PC-3 (cell line): ENCODE measurements at regions not wholly inside any gene's neighbourhood (a gene's known extent, or its start where the extent isn't known, plus 50 kb on each side); places are given as distances from the start of the nearest gene placed in this dataset.
A peak's percentile ranks its signal among the peaks of the same experiment; 100 is the strongest.

Experiments used
- ATAC-seq: fragments of 200-7000 bp; cut with Tn5 transposase; 2 replicates; pipeline ENCODE4 v1.9.1; 2020; ENCODE audit warnings: mild to moderate bottlenecking, moderate library complexity
- BruUV-seq: library from RNA; stranded (reverse); fragments of 400-500 nt; replicated peaks from 2 replicates; lab custom pipeline; 2021; lab: Mats Ljungman, UMichigan
- CTCF ChIA-PET: fragments of 300-600 bp; sonication (Branson Sonifier 250); formaldehyde crosslinking; loops from one replicate; lab custom pipeline; 2022; ENCODE audit warnings: antibody characterized with exemption; lab: Charles Lee
- POLR2A ChIA-PET: fragments of 300-600 bp; sonication (Branson Sonifier 250); formaldehyde crosslinking; loops from one replicate; lab custom pipeline; 2022; ENCODE audit warnings: antibody characterized with exemption; ENCODE audit not compliant: unreplicated experiment; lab: Charles Lee
- DNase-seq: peaks from one replicate; pipeline ENCODE4 v3.0.0-alpha.2; 2015
- H2AFZ ChIP-seq: fragments of 300-600 bp; sonication (generic); 2 replicates; pipeline ENCODE4 v1.6.0; 2016; ENCODE audit warnings: antibody characterized with exemption, low read length
- H3F3A ChIP-seq: fragments of 300-600 bp; sonication (generic); one replicate; pipeline ENCODE4 v1.6.0; 2017; ENCODE audit warnings: antibody characterized with exemption, low read length, control low read depth, mild to moderate bottlenecking; ENCODE audit not compliant: unreplicated experiment
- H3K27ac ChIP-seq: fragments of 300-600 bp; sonication (generic); 2 replicates; pipeline ENCODE4 v1.5.1; 2016; ENCODE audit warnings: mild to moderate bottlenecking, low read length
- H3K27me3 ChIP-seq: fragments of 300-600 bp; sonication (generic); 2 replicates; pipeline ENCODE4 v1.6.1; 2016; ENCODE audit warnings: low read length, mixed read lengths
- H3K36me3 ChIP-seq: fragments of 300-600 bp; sonication (generic); 2 replicates; pipeline ENCODE4 v1.6.1; 2016; ENCODE audit warnings: low read depth, mixed run types, low read length, mixed read lengths
- H3K4me1 ChIP-seq: fragments of 300-600 bp; sonication (generic); 2 replicates; pipeline ENCODE4 v1.5.1; 2016; ENCODE audit warnings: low read length; ENCODE audit not compliant: insufficient read depth
- H3K4me2 ChIP-seq: fragments of 300-600 bp; sonication (generic); 2 replicates; pipeline ENCODE4 v1.6.0; 2016; ENCODE audit warnings: low read length
- H3K4me3 ChIP-seq: fragments of 300-600 bp; sonication (generic); 2 replicates; pipeline ENCODE4 v1.5.1; 2016; ENCODE audit warnings: mild to moderate bottlenecking, low read length, mixed read lengths
- H3K79me2 ChIP-seq: fragments of 300-600 bp; sonication (generic); 2 replicates; pipeline ENCODE4 v1.6.1; 2017; ENCODE audit warnings: low read length, mixed read lengths
- H3K9ac ChIP-seq: fragments of 300-600 bp; sonication (generic); 2 replicates; pipeline ENCODE4 v1.6.0; 2016; ENCODE audit warnings: mild to moderate bottlenecking, low read length
- H3K9me2 ChIP-seq: fragments of 300-600 bp; sonication (generic); replicated peaks from 2 replicates; pipeline ENCODE4 v1.6.1; 2016; ENCODE audit warnings: mixed run types, low read length, mixed read lengths
- H3K9me3 ChIP-seq: fragments of 300-600 bp; sonication (generic); 2 replicates; pipeline ENCODE4 v1.6.1; 2016; ENCODE audit warnings: low read length, mixed read lengths
- H4K20me1 ChIP-seq: fragments of 300-600 bp; sonication (generic); 2 replicates; pipeline ENCODE4 v1.6.1; 2016; ENCODE audit warnings: low read length, mixed read lengths
- CTCF ChIP-seq: fragments of 300-600 bp; sonication (generic); conservative IDR thresholded peaks from 2 replicates; pipeline ENCODE4 v1.5.1; 2017; ENCODE audit warnings: antibody characterized with exemption, low read depth, mild to moderate bottlenecking, low read length
- EZH2 ChIP-seq: fragments of 300-600 bp; sonication (generic); IDR thresholded peaks from one replicate; pipeline ENCODE4 v1.6.1; 2017; ENCODE audit warnings: antibody characterized with exemption, mild to moderate bottlenecking, low read length; ENCODE audit not compliant: unreplicated experiment
- EZH2phosphoT487 ChIP-seq: fragments of 300-600 bp; sonication (generic); IDR thresholded peaks from 2 replicates; pipeline ENCODE4 v1.6.1; 2018; ENCODE audit warnings: mild to moderate bottlenecking, antibody characterized with exemption, low read length, borderline replicate concordance
- intact Hi-C: fragments of 100-400 bp; cut with micrococcal nuclease; formaldehyde crosslinking; loops from 2 replicates; pipeline ENCODE4 v1.9.0; 2023

GRCh38 chr2:51710222-51710621, 678.3 kb upstream of the NRXN1 start:
- Histone ChIP-seq H3K9ac (no peak overlapping the region), H3K79me2 (no peaks in the 10 kb centered on the region), H3K9me3 (no peaks in the 10 kb centered on the region), H4K20me1 (no peaks in the 10 kb centered on the region), H3F3A (no peaks in the 10 kb centered on the region), H3K4me3 (no peak overlapping the region), H3K4me2 (no peak overlapping the region), H3K4me1 (no peaks in the 10 kb centered on the region), H3K36me3 (no peaks in the 10 kb centered on the region), H3K9me2 (no peaks in the 10 kb centered on the region), H3K27ac (no peak overlapping the region), H3K27me3 (no peaks in the 10 kb centered on the region), H2AFZ (no peak overlapping the region)
- intact Hi-C loops = no loop called here
- no peak for TF ChIP-seq EZH2phosphoT487
- TF ChIP-seq EZH2 = no peak
- TF ChIP-seq CTCF = peak; percentile 41; the same call in 1 of the 2 replicates
- CTCF ChIA-PET = no interaction called here
- DNase-seq (no peak), ATAC-seq (no peak; the same call in 1 of the 2 replicates)
- no TSS peak for BruUV-seq
- POLR2A ChIA-PET = no interaction called here

- ATAC-seq (no peak), DNase-seq (no peak)
- no peaks in the 10 kb centered on the region for H3F3A ChIP-seq
- intact Hi-C loops = no loop called here
- H3K9ac ChIP-seq = no peak overlapping the region
- H3K4me3 ChIP-seq = no peak overlapping the region
- no peaks in the 10 kb centered on the region for H3K79me2 ChIP-seq
- H3K36me3 ChIP-seq = no peaks in the 10 kb centered on the region
- H3K27ac ChIP-seq = no peak overlapping the region
- ChIA-PET CTCF (no interaction called here), POLR2A (no interaction called here)
- no peaks in the 10 kb centered on the region for H3K27me3 ChIP-seq
- H2AFZ ChIP-seq = no peak overlapping the region
- H3K9me3 ChIP-seq = no peaks in the 10 kb centered on the region
- no peak overlapping the region for H3K4me2 ChIP-seq
- TF ChIP-seq EZH2phosphoT487 = no peak
- no peak for TF ChIP-seq EZH2
- TF ChIP-seq CTCF = no peak
- no peaks in the 10 kb centered on the region for H3K9me2 ChIP-seq
- no peaks in the 10 kb centered on the region for H3K4me1 ChIP-seq
- no TSS peak for BruUV-seq
- H4K20me1 ChIP-seq = no peaks in the 10 kb centered on the region
Observed at GRCh38 chr2:51707625-51708024, 675.7 kb upstream of the NRXN1 start.

GRCh38 chr2:51706220-51706619, 674.3 kb upstream of the NRXN1 start:
- no peaks in the 10 kb centered on the region for H3K79me2 ChIP-seq
- POLR2A ChIA-PET = no interaction called here
- H3F3A ChIP-seq = no peaks in the 10 kb centered on the region
- CTCF ChIA-PET = no interaction called here
- H3K4me3 ChIP-seq = no peak overlapping the region
- intact Hi-C loops = no loop called here
- H3K27ac ChIP-seq = no peak overlapping the region
- H3K27me3 ChIP-seq = no peaks in the 10 kb centered on the region
- H3K9me2 ChIP-seq = no peaks in the 10 kb centered on the region
- no peaks in the 10 kb centered on the region for H3K36me3 ChIP-seq
- no peaks in the 10 kb centered on the region for H3K4me1 ChIP-seq
- ATAC-seq (no peak), DNase-seq (no peak)
- H3K9ac ChIP-seq = no peak overlapping the region
- no peak overlapping the region for H3K4me2 ChIP-seq
- no peaks in the 10 kb centered on the region for H4K20me1 ChIP-seq
- H2AFZ ChIP-seq = no peak overlapping the region
- no TSS peak for BruUV-seq
- H3K9me3 ChIP-seq = no peaks in the 10 kb centered on the region
- TF ChIP-seq EZH2phosphoT487 (no peak), EZH2 (no peak), CTCF (no peak)
